Upper lobe of right lung (tissue), 1 donor: ENCODE measurements at regions not wholly inside any gene's neighbourhood (a gene's known extent, or its start where the extent isn't known, plus 50 kb on each side); places are given as distances from the start of the nearest gene placed in this dataset.

Source experiments
- ATAC-seq: fragments of 200-7000 bp; cut with Tn5 transposase; one replicate; pipeline ENCODE4 v1.9.1; 2020; ENCODE audit warnings: mild to moderate bottlenecking, moderate library complexity
- DNase-seq: peaks from one replicate; pipeline ENCODE4 v3.0.0-alpha.2; 2020
- H3K27ac ChIP-seq: fragments of 200-600 bp; one replicate; pipeline ENCODE4 v1.8.0; 2022
- H3K27me3 ChIP-seq: fragments of 200-600 bp; one replicate; pipeline ENCODE4 v1.8.0; 2022; ENCODE audit warnings: mild to moderate bottlenecking
- H3K36me3 ChIP-seq: fragments of 200-600 bp; one replicate; pipeline ENCODE4 v1.8.0; 2022
- H3K4me1 ChIP-seq: fragments of 200-600 bp; one replicate; pipeline ENCODE4 v1.8.0; 2022
- H3K4me3 ChIP-seq: fragments of 200-600 bp; one replicate; pipeline ENCODE4 v1.8.0; 2022; ENCODE audit warnings: mild to moderate bottlenecking
- H3K9me3 ChIP-seq: fragments of 200-600 bp; one replicate; pipeline ENCODE4 v1.8.0; 2022
- CTCF ChIP-seq: fragments of 200-600 bp; IDR thresholded peaks from one replicate; pipeline ENCODE4 v1.8.0; 2022; ENCODE audit warnings: antibody characterized with exemption
- intact Hi-C: fragments of 100-400 bp; cut with DNase I; formaldehyde crosslinking; loops from one replicate; pipeline ENCODE4 v1.11.0; 2022
- donor health status: DM: no; HTN: yes; CAD: no; lungs with severe emphysema.

- H3K36me3 ChIP-seq: no peaks in the 10 kb centered on the region
- H3K27ac ChIP-seq: no peak overlapping the region
- no peaks in the 10 kb centered on the region for H3K9me3 ChIP-seq
- no peaks in the 10 kb centered on the region for H3K4me1 ChIP-seq
- H3K27me3 ChIP-seq: no peaks in the 10 kb centered on the region
- intact Hi-C loops: no loop called here
- no peak overlapping the region for H3K4me3 ChIP-seq
- ATAC-seq (no peak), DNase-seq (no peak)
- TF ChIP-seq CTCF: no peak
Observed at GRCh38 chr5:84825606-84826005, 440.9 kb upstream of the EDIL3 start.

GRCh38 chr5:84821924-84822323 is 437.2 kb upstream of the EDIL3 start:
- H3K4me3 ChIP-seq: no peak overlapping the region
- intact Hi-C loops: no loop called here
- no peak overlapping the region for H3K27ac ChIP-seq
- ATAC-seq: no peak
- H3K9me3 ChIP-seq: no peaks in the 10 kb centered on the region
- H3K27me3 ChIP-seq: no peaks in the 10 kb centered on the region
- no peaks in the 10 kb centered on the region for H3K36me3 ChIP-seq
- H3K4me1 ChIP-seq: no peaks in the 10 kb centered on the region
- no peak for TF ChIP-seq CTCF
- DNase-seq: no peak

- DNase-seq (no peak), ATAC-seq (no peak)
- no peak overlapping the region for H3K4me3 ChIP-seq
- H3K36me3 ChIP-seq: no peaks in the 10 kb centered on the region
- H3K27me3 ChIP-seq: no peaks in the 10 kb centered on the region
- TF ChIP-seq CTCF: no peak
- H3K4me1 ChIP-seq: no peaks in the 10 kb centered on the region
- H3K9me3 ChIP-seq: no peaks in the 10 kb centered on the region
- no peak overlapping the region for H3K27ac ChIP-seq
- intact Hi-C loops: no loop called here
Observed at GRCh38 chr5:84817953-84818352, 433.3 kb upstream of the EDIL3 start.

- H3K36me3 ChIP-seq: no peaks in the 10 kb centered on the region
- H3K9me3 ChIP-seq: no peaks in the 10 kb centered on the region
- H3K27me3 ChIP-seq: no peaks in the 10 kb centered on the region
- DNase-seq: no peak
- no peak overlapping the region for H3K27ac ChIP-seq
- no peak for ATAC-seq
- no peak overlapping the region for H3K4me3 ChIP-seq
- no peaks in the 10 kb centered on the region for H3K4me1 ChIP-seq
- no peak for TF ChIP-seq CTCF
- intact Hi-C loops: no loop called here
Observed at GRCh38 chr5:84816746-84817547, 432.3 kb upstream of the EDIL3 start.

GRCh38 chr5:84816160-84816559 is 431.5 kb upstream of the EDIL3 start:
- Histone ChIP-seq H3K27me3 (no peaks in the 10 kb centered on the region), H3K36me3 (no peaks in the 10 kb centered on the region), H3K4me1 (no peaks in the 10 kb centered on the region), H3K4me3 (no peak overlapping the region), H3K27ac (no peak overlapping the region), H3K9me3 (no peaks in the 10 kb centered on the region)
- intact Hi-C loops: no loop called here
- DNase-seq: no peak
- TF ChIP-seq CTCF: no peak
- ATAC-seq: no peak

GRCh38 chr5:84805473-84805872 is 420.8 kb upstream of the EDIL3 start:
- Histone ChIP-seq H3K9me3 (no peaks in the 10 kb centered on the region), H3K27me3 (no peaks in the 10 kb centered on the region), H3K36me3 (no peaks in the 10 kb centered on the region), H3K27ac (no peak overlapping the region), H3K4me1 (no peaks in the 10 kb centered on the region), H3K4me3 (no peak overlapping the region)
- DNase-seq (no peak), ATAC-seq (no peak)
- intact Hi-C loops: no loop called here
- TF ChIP-seq CTCF: no peak
